PC-3 (cell line): ENCODE measurements at regions not wholly inside any gene's neighbourhood (a gene's known extent, or its start where the extent isn't known, plus 50 kb on each side); places are given as distances from the start of the nearest gene placed in this dataset.

ENCODE experiments used
- EZH2 ChIP-seq: fragments of 300-600 bp; sonication (generic); IDR thresholded peaks from one replicate; pipeline ENCODE4 v1.6.1; 2017; ENCODE audit warnings: antibody characterized with exemption, mild to moderate bottlenecking, low read length; ENCODE audit not compliant: unreplicated experiment
- TF ChIP-seq, protein P1 (sequence below): fragments of 300-600 bp; sonication (generic); conservative IDR thresholded peaks from 2 replicates; pipeline ENCODE4 v1.5.1; 2017; ENCODE audit warnings: antibody characterized with exemption, low read depth, mild to moderate bottlenecking, low read length

GRCh38 chr21:16294128-16294527 is 564.3 kb downstream of the USP25 start:
- no peak for TF ChIP-seq EZH2
- TF ChIP-seq, protein P1, sequence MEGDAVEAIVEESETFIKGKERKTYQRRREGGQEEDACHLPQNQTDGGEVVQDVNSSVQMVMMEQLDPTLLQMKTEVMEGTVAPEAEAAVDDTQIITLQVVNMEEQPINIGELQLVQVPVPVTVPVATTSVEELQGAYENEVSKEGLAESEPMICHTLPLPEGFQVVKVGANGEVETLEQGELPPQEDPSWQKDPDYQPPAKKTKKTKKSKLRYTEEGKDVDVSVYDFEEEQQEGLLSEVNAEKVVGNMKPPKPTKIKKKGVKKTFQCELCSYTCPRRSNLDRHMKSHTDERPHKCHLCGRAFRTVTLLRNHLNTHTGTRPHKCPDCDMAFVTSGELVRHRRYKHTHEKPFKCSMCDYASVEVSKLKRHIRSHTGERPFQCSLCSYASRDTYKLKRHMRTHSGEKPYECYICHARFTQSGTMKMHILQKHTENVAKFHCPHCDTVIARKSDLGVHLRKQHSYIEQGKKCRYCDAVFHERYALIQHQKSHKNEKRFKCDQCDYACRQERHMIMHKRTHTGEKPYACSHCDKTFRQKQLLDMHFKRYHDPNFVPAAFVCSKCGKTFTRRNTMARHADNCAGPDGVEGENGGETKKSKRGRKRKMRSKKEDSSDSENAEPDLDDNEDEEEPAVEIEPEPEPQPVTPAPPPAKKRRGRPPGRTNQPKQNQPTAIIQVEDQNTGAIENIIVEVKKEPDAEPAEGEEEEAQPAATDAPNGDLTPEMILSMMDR, result no peak
